Transverse colon (tissue), 4 donors: ENCODE measurements at regions not wholly inside any gene's neighbourhood (a gene's known extent, or its start where the extent isn't known, plus 50 kb on each side); places are given as distances from the start of the nearest gene placed in this dataset.

Source experiments
- POLR2A ChIP-seq: fragments of 450-650 bp; IDR thresholded peaks from one replicate; pipeline ENCODE4 v1.6.1; 2016; ENCODE audit warnings: antibody characterized with exemption, mild to moderate bottlenecking, moderate library complexity
- POLR2AphosphoS5 ChIP-seq, 3 donors: sonication (generic); formaldehyde crosslinking; IDR thresholded peaks; one replicate each; pipeline ENCODE4 v1.6.1; 2016; ENCODE audit warnings: antibody characterized with exemption in 3 of 3
- TF ChIP-seq, protein P1 (sequence below), 5 experiments: fragments of 200-600 bp in 3 of 5; fragments of 450-650 bp in 2 of 5; sonication (generic) in 3 of 5; IDR thresholded peaks; 1 replicate in 2 of 5; 2 replicates in 3 of 5; pipeline ENCODE4 v1.5.1; 2016 to 2017; ENCODE audit warnings: antibody characterized with exemption in 5 of 5, inconsistent platforms in 3 of 5, mild to moderate bottlenecking in 2 of 5, moderate library complexity in 1 of 5

DNA sequence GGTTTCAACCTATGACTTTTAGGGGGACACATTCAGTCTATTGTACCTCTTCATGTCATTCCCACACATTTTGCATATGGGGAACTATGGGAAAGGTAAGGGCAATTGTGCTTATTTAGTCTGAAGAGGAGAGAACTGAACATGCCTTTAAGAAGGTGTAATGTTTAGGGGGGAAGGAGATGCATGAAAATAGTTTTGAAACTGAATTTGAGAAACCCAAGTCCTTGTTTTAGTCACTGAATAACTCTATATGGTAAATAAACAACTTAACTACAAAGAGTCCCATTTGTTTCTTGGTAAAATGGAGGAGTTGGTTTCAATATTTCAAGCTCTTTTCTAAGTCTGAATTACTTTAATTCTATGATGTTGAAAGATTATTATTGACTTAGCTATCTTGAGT is 166.1 kb downstream of the DNAJB9 start:
- TF ChIP-seq, protein P1, sequence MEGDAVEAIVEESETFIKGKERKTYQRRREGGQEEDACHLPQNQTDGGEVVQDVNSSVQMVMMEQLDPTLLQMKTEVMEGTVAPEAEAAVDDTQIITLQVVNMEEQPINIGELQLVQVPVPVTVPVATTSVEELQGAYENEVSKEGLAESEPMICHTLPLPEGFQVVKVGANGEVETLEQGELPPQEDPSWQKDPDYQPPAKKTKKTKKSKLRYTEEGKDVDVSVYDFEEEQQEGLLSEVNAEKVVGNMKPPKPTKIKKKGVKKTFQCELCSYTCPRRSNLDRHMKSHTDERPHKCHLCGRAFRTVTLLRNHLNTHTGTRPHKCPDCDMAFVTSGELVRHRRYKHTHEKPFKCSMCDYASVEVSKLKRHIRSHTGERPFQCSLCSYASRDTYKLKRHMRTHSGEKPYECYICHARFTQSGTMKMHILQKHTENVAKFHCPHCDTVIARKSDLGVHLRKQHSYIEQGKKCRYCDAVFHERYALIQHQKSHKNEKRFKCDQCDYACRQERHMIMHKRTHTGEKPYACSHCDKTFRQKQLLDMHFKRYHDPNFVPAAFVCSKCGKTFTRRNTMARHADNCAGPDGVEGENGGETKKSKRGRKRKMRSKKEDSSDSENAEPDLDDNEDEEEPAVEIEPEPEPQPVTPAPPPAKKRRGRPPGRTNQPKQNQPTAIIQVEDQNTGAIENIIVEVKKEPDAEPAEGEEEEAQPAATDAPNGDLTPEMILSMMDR (IDR thresholded peaks at IDR 0.05) = no peak
- TF ChIP-seq POLR2A (no peak), POLR2AphosphoS5 (IDR thresholded peaks at IDR 0.05) (no peak)
